HCT116 (cell line): ENCODE measurements at regions not wholly inside any gene's neighbourhood (a gene's known extent, or its start where the extent isn't known, plus 50 kb on each side); places are given as distances from the start of the nearest gene placed in this dataset.

Source experiments
- EZH2 ChIP-seq: fragments of 200-600 bp; sonication (generic); IDR thresholded peaks from 2 replicates; pipeline ENCODE4 v1.6.1; 2017; ENCODE audit warnings: antibody characterized with exemption, mixed run types
- POLR2A ChIP-seq: IDR thresholded peaks from 2 replicates; pipeline ENCODE4 v1.7.0; 2011; ENCODE audit warnings: borderline replicate concordance; ENCODE audit not compliant: insufficient read depth, insufficient read length; ENCODE audit errors: extremely low read depth
- POLR2AphosphoS5 ChIP-seq: IDR thresholded peaks from 2 replicates; pipeline ENCODE4 v1.6.1; 2011; ENCODE audit warnings: mild to moderate bottlenecking, low read depth, low read length, moderate library complexity
- SP1 ChIP-seq: IDR thresholded peaks from 2 replicates; pipeline ENCODE4 v1.6.1; 2012; ENCODE audit warnings: low read depth
- TF ChIP-seq, protein P1 (sequence below), 3 experiments: fragments of 200-600 bp in 1 of 3; sonication (generic) in 1 of 3; IDR thresholded peaks in 2 of 3; conservative IDR thresholded peaks in 1 of 3; 2 replicates each; pipeline ENCODE4 v1.5.1; 2012 to 2017; ENCODE audit warnings: low read depth in 2 of 3, low read length in 2 of 3, antibody characterized with exemption in 1 of 3, borderline replicate concordance in 1 of 3, control low read depth in 1 of 3, mild to moderate bottlenecking in 1 of 3, mixed read lengths in 1 of 3, mixed run types in 1 of 3, moderate library complexity in 1 of 3; ENCODE audit not compliant: insufficient read depth in 1 of 3

DNA sequence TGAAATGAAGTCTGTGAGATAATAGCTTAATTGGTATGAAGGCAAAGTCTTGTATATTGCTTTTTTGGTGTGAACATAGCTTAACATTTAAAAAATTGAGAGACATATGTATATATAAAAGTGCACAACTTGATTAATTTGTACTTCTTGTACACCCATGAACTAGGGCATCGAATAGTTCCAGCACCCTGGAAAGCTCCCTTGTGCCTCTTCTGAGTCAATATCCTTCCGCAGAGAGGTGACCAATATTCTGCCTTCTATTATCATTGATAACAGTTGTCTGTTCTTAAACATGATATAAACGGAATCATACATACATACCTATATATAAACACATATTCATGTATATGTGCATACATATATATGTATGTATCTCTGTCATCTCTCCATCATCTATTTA is 185.4 kb downstream of the PHF2 start:
- TF ChIP-seq POLR2AphosphoS5 (no peak), POLR2A (no peak), EZH2 (no peak), SP1 (no peak)
- TF ChIP-seq, protein P1, sequence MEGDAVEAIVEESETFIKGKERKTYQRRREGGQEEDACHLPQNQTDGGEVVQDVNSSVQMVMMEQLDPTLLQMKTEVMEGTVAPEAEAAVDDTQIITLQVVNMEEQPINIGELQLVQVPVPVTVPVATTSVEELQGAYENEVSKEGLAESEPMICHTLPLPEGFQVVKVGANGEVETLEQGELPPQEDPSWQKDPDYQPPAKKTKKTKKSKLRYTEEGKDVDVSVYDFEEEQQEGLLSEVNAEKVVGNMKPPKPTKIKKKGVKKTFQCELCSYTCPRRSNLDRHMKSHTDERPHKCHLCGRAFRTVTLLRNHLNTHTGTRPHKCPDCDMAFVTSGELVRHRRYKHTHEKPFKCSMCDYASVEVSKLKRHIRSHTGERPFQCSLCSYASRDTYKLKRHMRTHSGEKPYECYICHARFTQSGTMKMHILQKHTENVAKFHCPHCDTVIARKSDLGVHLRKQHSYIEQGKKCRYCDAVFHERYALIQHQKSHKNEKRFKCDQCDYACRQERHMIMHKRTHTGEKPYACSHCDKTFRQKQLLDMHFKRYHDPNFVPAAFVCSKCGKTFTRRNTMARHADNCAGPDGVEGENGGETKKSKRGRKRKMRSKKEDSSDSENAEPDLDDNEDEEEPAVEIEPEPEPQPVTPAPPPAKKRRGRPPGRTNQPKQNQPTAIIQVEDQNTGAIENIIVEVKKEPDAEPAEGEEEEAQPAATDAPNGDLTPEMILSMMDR (IDR thresholded peaks at IDR 0.05 in 2 of 3, conservative IDR thresholded peaks at IDR 0.05 in 1 of 3; ENCODE audit: borderline replicate concordance in 1 of 3, insufficient read depth in 1 of 3, low read depth in 2 of 3, low read length in 2 of 3): no peak
